Stimulated activated CD8-positive, alpha-beta memory T cell treated with anti-CD3 and anti-CD28 coated beads, Interleukin-2, amount 100 ng/mL, for 48 hours (primary cell): ENCODE measurements at regions not wholly inside any gene's neighbourhood (a gene's known extent, or its start where the extent isn't known, plus 50 kb on each side); places are given as distances from the start of the nearest gene placed in this dataset.

Experiments
- DNase-seq, 2 donors: peaks; one replicate each; pipeline ENCODE4 v3.0.0-alpha.2; 2020; ENCODE audit warnings: low read depth in 2 of 2

DNA sequence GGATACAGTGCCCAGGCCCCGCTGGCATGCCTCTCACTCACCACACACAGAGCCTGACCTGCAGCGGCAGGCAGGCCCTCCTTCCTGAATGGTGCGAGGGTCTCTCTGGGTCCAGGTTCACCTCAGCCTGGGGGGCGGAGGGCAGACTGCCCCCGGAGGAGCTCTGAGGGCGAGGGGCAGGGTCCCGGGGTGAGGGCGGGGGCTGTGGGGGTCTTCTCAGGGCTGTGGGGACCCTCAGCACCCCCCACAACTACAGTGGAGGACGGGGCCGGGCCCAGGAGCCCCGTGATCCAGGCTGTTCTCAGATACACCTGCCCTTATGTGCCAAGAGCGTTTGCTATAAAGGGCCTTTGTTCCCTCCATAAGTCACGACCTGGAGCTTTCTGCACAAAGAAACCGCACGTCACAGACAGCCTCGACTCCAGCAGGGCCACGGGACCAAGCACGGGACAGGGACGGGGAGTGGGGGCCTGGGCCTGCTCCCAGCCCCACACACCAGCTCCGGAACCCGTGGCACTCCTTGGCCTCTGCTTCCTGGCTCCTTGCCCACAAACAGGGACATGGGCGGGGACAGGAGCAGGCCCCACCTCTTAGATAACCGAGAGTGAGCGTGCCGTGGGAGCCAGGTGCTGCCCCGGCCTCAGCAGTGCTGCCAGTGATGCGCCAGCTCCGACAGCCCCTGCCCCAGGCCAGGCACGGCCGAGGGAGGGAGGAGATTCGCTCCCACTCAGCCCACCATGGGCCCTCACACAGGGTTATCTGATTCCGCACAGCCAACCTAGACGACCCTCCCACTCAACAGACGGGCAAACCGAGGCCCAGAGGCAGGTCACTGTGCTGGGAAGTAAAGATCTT, 101.9 kb downstream of the RFLNA start:
- DNase-seq = no peak

DNA sequence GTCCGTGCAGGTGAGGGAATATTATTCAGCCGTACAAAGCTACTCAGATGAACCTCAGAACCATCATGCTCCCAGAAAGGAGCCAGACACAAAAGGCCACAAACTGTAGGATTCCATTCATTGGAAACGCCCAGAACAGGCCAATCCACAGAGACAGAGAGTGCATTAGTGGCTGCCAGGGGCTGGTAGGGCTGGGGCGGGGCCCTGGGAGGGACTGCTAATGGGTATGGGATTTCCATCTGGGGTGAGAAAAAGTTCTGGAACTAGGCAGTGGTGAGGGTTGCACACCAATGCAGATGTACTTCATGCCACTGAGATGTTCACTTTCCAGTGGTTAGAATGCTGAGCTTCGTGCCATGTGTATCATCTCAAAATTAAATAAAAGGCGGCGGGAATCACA, 101.1 kb downstream of the RFLNA start:
- DNase-seq = no peak

- no peak for DNase-seq
Measured at GRCh38 chr12:124395284-124395752, 100.4 kb downstream of the RFLNA start.

GRCh38 chr12:124394462-124395128, 99.7 kb downstream of the RFLNA start:
- no peak for DNase-seq

DNA sequence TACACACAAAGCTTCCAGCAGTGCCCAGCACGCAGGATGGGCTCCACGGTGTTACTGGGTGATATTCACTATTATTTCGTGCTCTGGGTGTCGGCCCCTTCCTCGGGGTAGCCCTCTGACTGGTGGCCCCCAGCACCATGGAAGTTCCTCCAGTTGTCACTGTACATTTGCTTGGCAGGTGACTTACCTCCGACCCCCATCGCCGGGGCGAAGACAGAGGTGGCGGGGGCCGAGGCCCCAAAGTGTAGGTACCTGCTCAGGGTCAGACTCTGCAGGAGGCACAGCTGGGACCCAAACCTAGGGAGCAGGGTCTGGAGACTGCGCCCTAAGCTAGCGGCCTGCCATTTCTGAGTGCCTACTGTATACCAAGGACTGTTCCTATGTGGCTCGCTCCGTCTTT, 98.9 kb downstream of the RFLNA start:
- DNase-seq = no peak

- no peak for DNase-seq
Measured at GRCh38 chr12:124393414-124393790, 98.5 kb downstream of the RFLNA start.

DNA sequence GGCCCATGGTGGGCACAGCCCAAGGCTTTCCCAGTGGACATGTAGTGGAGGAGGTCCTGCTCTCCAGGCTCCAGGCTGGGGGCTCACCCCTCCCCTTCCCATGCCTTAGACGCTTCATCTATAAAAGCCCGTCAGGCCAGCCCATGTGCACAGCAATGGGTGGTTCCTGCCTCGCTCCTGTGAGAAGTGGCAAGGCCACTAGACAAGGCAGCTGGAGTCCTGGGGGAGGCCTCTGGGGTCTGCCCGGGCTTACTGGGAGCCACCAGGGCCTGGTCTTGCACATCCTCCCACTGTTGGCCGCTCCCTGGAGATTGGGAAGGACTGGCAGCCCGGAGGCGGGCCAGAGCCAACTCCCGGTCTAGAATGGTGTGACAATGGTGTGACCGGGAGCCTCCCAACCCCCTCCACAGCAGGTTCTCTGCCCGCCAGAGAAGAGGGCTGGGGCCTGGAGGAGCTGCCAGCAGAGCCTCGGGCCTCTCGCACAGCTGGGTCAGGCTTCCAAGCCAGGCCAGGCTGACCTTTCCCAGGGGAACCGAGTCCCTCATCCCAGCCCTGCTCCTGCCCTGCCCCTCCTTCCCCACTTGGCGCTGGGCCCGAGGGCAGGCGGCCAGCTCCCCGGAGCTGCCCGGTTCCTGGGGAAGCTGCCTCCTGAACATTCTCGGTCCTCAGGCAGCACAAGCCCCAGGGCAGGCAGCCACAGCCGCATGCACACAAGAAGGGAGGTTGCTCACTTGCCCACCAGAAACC, 97.9 kb downstream of the RFLNA start:
- no peak for DNase-seq

- no peak for DNase-seq
Measured at GRCh38 chr12:124392271-124392666, 97.4 kb downstream of the RFLNA start.

- DNase-seq = peak in 1 of 2 donors; percentile 30
Measured at GRCh38 chr12:124391340-124392261, 96.7 kb downstream of the RFLNA start.

GRCh38 chr12:124390442-124391097, 95.7 kb downstream of the RFLNA start:
- DNase-seq = no peak

DNA sequence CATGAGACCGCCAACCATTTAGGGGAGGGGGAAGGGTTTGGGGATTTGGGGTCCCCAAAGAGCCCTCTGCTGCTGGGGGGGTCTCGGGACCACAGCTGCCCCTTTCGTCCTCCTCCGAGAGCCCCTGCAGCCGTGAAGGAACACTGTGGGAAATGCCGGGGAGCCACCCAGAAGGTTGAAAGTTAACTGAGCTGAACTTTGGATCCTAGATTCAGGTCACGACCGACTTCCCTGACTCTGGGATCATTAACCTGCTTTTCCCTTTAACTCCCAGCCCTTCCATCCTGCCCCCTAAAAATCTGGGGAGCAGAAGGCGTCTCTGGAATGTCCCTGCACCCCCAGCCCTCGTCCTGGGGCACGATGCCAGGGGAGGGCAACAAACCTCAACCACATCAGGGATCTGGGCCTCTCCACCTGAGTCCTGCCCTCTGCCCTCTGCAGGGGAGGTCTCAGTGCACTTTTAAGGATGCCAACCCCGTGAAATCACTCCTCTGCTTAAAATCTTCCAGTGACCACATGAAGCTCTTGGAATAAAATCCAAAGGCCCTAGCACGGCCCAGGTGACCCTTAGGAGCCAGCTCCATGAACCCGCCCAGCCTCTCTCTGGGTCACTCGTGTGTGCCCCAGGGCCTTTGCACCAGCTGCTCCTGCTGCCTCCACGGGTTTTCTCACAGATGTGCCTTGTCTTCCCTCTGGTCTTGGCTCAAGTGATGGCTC, 95.0 kb downstream of the RFLNA start:
- DNase-seq = no peak

DNA sequence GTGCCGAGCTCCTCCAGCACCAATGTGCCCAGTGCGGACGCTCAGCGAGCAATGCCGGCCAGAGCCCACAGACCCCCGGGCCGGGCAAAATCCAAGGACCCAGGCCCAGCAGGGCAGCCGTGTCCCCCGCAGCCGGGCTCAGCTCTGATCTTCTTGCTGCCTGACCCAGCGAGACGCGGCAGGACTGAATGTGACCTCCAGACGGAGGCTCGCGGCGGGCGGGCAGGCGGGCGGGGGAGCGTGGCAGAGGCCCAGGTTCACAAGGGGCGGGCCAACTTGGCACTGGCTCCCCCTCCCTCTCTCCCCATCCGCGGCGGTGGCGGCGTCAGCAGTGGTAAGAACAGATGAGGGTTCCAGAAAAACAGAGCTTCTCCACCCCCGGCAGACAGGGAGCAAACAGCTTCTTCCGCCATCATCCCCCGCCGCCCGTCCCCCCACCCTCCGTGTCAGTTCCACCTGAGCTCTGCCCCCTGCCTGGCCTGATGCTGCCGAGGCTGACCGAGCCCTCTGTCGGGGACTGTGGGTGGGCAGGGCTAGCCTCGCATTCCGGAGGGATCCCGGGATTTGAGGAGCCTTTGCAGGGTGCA, 94.3 kb downstream of the RFLNA start:
- DNase-seq = peak; percentile 44 to 58

DNA sequence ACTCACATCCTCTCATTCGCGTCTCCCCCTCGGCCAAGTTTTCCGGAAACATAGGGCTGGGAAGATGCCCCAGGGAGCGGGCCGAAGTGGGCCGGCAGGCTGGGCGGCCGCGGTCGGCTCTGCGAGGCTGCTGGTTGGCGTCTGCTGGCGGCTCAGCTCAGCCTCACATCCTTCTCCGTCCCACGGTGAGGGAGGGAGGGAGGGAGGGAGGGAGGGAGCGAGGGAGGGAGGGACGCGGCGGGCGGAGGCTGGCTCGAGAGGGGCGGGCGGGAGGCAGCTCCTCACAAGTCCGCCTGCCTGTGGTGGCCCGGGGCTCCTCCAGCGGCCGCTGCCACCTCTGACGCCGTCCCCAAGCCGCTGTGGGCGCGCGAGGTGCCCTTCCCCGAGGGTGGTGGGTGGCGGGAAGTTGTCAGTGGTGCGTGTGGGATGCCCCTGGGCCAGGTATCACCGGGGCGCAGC, 93.8 kb downstream of the RFLNA start:
- peak; percentile 19 to 49 for DNase-seq

DNA sequence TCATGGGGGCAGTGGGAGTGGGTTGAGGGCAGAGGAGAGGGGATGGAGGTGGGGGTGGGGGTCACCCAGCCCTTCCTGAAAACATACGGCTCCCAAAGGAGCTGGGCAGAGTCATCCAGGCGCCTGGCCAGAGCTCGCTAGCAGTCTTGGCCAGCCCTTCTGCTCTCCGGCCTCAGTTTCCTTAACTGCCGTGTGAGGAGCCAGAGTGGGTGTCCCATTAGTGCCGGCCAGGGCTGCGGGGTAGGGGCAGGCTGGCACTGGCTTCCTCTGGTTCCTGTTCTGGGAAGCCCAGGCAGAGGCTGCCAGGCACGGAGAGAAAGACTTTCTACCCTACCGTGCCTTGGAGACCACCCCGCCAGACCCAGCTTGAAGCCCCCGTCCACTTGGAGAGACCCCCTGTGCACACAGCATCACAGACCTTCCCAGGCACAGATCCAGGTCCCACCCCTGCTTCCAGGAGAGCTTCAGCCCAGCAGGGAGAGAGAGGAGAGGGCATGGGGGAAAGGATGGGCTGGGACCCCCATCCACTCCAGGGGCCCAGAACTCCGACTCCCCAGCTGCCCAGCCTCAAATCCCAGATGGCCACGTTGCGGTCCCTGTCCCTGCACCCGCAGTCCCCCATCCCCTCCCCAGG, 93.3 kb downstream of the RFLNA start:
- DNase-seq = no peak

DNA sequence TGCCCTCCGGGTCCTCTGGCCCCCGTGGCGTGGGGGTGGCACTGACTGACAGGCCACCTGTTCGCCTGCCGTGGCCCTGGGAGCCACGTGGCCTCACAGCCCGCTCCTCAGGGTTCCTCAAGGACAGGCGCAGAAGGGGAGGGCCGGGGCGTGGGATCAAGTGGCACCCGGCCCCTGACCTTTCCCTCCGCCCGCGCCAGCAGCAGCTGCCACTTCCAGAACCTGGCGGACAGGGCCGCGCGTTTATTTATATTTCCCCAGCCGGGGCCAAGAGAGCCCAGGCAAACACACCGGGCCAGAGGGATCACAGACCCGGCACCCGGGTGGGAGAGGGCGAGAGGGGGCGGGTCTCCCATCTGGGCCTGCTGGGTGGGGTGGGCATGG, 92.6 kb downstream of the RFLNA start:
- no peak for DNase-seq

DNA sequence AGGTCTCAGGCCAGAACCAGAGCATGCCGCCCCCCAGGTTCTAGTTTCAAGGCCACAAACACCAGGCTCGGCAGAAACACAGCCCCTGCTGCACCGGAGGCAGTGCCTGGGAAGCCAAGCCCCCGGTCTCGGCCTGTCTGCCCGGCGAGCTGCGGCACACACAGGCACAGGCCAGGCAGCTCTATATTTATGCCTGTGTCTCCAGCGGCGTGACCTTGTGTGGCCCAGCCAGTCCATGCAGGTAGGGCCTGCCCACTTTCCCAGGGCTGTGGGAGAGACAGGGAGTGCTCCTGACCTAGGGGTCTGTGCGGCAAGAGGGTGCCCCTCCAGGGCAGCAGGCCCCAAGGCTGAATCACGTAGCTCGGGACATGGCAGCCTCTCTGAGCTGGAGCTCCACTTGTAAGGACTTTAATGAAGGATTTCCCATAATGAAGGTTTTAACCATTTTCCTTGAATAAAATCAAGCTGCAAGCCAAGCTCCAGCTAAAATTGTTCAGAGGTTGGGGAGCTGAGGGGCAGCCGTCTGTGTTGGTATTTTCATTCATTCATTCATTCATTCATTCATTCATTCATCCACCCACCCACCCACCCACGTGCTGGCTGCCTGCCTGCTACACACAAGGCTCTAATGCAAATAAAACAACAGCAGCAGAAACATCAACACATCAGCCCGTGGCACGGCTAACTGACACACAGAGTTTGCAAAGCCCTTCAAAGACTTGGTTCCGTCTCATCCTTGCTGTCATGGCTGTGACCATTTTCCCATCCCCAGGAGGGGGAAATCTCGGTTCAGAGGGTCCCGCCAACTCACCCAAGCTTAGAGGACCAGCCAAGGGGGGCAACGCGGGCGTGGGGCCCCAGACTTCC, 92.0 kb downstream of the RFLNA start:
- no peak for DNase-seq

- DNase-seq = no peak
Measured at GRCh38 chr12:124386059-124386458, 91.2 kb downstream of the RFLNA start.
